Parathyroid adenoma (tissue), 2 donors: ENCODE measurements at regions not wholly inside any gene's neighbourhood (a gene's known extent, or its start where the extent isn't known, plus 50 kb on each side); places are given as distances from the start of the nearest gene placed in this dataset.

Experiments used
- H2AFZ ChIP-seq: fragments of 300-600 bp; sonication (generic); one replicate; pipeline ENCODE4 v1.7.0; 2017; ENCODE audit warnings: antibody characterized with exemption, mild to moderate bottlenecking
- H3K27ac ChIP-seq: fragments of 300-600 bp; sonication (generic); one replicate; pipeline ENCODE4 v1.7.0; 2017
- H3K27me3 ChIP-seq: fragments of 300-600 bp; sonication (generic); one replicate; pipeline ENCODE4 v1.7.0; 2017; ENCODE audit warnings: low read length; ENCODE audit not compliant: control insufficient read depth, insufficient read depth
- H3K36me3 ChIP-seq: fragments of 300-600 bp; sonication (generic); one replicate; pipeline ENCODE4 v1.7.0; 2017; ENCODE audit warnings: low read length; ENCODE audit not compliant: control insufficient read depth, insufficient read depth
- H3K4me1 ChIP-seq: fragments of 300-600 bp; sonication (generic); one replicate; pipeline ENCODE4 v1.7.0; 2017; ENCODE audit warnings: control low read depth
- H3K4me2 ChIP-seq: fragments of 300-600 bp; sonication (generic); one replicate; pipeline ENCODE4 v1.7.0; 2017; ENCODE audit warnings: low read length
- H3K4me3 ChIP-seq: fragments of 300-600 bp; sonication (generic); one replicate; pipeline ENCODE4 v1.7.0; 2017; ENCODE audit warnings: low read depth, low read length
- H3K79me2 ChIP-seq: fragments of 300-600 bp; sonication (generic); one replicate; pipeline ENCODE4 v1.7.0; 2017; ENCODE audit warnings: control low read depth
- H3K9ac ChIP-seq: fragments of 300-600 bp; sonication (generic); one replicate; pipeline ENCODE4 v1.7.0; 2017; ENCODE audit warnings: mild to moderate bottlenecking
- H3K9me3 ChIP-seq: fragments of 300-600 bp; sonication (generic); one replicate; pipeline ENCODE4 v1.7.0; 2017; ENCODE audit warnings: low read length; ENCODE audit not compliant: control insufficient read depth
- TF ChIP-seq, protein P1 (sequence below): fragments of 300-600 bp; sonication (generic); IDR thresholded peaks from one replicate; pipeline ENCODE4 v1.7.0; 2017; ENCODE audit warnings: antibody characterized with exemption, mild to moderate bottlenecking
- donor health status: primary hyperparathyroidism.

DNA sequence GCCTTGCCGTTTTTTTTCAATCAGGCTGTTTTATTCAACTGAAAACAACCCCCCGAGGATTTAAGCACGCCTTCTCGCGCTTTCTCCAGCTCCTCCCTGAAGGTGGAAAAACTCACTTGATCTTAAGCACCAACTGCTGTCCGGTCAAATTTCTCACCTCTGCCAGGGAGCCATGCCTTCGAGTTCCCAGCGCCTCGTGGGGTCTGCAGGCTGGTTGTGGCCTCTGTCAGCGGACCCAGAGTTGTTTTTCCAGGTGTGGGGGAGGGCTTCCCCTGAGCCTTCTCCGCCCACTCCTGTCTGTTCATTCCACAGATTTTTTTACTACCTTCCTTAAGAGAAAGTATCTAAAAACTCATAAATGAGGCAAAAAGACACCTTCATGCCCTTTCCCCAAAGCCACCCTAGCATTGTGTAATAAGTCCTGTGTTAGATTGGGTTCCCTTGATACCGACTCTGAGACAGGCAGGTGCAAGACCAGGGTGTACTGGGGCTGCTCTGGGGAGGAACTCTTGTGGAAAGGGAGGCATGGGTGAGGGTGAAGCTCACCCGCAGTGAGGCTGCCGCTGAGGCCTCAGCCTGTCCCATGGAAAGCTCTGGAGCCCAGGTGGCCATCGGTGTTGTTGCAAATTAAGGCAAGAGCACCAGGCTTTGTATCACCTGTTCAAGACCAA, 101.6 kb downstream of the AXIN2 start:
- no peak overlapping the region for H3K27ac ChIP-seq
- H3K36me3 ChIP-seq: no peaks in the 10 kb centered on the region
- no peak overlapping the region for H3K9ac ChIP-seq
- TF ChIP-seq, protein P1, sequence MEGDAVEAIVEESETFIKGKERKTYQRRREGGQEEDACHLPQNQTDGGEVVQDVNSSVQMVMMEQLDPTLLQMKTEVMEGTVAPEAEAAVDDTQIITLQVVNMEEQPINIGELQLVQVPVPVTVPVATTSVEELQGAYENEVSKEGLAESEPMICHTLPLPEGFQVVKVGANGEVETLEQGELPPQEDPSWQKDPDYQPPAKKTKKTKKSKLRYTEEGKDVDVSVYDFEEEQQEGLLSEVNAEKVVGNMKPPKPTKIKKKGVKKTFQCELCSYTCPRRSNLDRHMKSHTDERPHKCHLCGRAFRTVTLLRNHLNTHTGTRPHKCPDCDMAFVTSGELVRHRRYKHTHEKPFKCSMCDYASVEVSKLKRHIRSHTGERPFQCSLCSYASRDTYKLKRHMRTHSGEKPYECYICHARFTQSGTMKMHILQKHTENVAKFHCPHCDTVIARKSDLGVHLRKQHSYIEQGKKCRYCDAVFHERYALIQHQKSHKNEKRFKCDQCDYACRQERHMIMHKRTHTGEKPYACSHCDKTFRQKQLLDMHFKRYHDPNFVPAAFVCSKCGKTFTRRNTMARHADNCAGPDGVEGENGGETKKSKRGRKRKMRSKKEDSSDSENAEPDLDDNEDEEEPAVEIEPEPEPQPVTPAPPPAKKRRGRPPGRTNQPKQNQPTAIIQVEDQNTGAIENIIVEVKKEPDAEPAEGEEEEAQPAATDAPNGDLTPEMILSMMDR: no peak
- H3K27me3 ChIP-seq: no peaks in the 10 kb centered on the region
- no peaks in the 10 kb centered on the region for H3K79me2 ChIP-seq
- H3K4me3 ChIP-seq: no peak overlapping the region
- no peaks in the 10 kb centered on the region for H3K9me3 ChIP-seq
- no peak overlapping the region for H3K4me2 ChIP-seq
- peaks cover 4% of the 10 kb centered on the region for H3K4me1 ChIP-seq
- H2AFZ ChIP-seq: no peak overlapping the region

DNA sequence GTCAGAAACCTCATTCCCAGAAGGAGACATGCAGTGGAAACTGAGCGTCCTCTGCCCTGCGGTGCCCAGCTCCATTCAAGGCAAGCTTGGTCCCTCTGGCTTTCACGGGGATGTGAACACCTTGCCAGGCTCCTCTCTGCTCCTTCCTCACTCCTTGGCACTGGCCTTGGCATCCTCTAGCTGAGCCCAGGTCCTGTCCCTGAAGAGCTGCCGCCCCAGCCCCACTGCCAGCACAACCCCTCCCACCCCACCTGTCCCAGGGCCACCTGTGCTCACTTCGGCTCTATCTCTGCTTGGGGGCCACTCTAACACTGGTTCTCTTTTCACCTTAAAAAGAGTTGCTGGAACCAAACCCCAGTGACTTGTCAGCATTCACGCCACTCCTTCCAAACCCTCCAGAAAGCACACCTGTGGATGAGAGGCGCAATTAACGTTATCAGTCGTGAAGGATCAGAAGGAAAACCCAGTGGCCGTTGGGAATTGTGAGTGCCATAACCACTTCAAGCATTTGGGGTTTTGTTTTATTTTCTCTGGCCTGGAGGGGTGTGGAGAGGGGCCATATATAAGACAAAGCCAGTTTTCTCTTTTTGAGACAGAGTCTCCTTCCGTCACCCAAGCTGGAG, 103.7 kb downstream of the AXIN2 start:
- Histone ChIP-seq H3K9me3 (no peaks in the 10 kb centered on the region), H3K4me3 (no peak overlapping the region), H3K4me1 (peaks cover 4% of the 10 kb centered on the region), H3K36me3 (no peaks in the 10 kb centered on the region), H3K79me2 (no peaks in the 10 kb centered on the region), H3K27me3 (no peaks in the 10 kb centered on the region), H2AFZ (no peak overlapping the region), H3K27ac (no peak overlapping the region), H3K9ac (no peak overlapping the region), H3K4me2 (no peak overlapping the region)
- TF ChIP-seq, protein P1: no peak

DNA sequence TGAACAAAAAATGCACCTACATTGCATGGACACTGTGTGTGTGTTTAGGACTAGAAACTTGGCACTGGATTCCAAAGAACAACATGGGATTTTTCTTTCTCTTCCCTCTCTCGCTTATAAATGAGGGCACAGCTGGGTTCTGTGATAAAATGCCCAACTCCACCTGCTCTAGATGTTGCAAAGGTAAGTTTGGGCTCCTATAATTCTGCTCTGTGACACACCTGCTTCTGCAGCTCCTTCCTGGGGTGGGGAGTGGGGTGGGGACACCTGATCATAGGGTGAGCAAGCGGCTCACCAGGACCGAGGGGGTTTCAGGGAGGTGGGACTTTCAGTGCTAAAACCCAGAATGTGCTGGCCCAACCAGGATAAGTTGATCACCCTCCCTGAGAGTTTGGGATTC, 104.3 kb downstream of the AXIN2 start:
- TF ChIP-seq, protein P1: no peak
- Histone ChIP-seq H3K36me3 (no peaks in the 10 kb centered on the region), H3K27ac (no peak overlapping the region), H2AFZ (no peak overlapping the region), H3K27me3 (no peaks in the 10 kb centered on the region), H3K4me1 (peaks cover 4% of the 10 kb centered on the region), H3K9me3 (no peaks in the 10 kb centered on the region), H3K9ac (no peak overlapping the region), H3K4me3 (no peak overlapping the region), H3K4me2 (no peak overlapping the region), H3K79me2 (no peaks in the 10 kb centered on the region)

- peaks cover 4% of the 10 kb centered on the region for H3K4me1 ChIP-seq
- H3K27ac ChIP-seq: no peak overlapping the region
- H3K9ac ChIP-seq: no peak overlapping the region
- H2AFZ ChIP-seq: no peak overlapping the region
- TF ChIP-seq, protein P1: no peak
- H3K4me3 ChIP-seq: no peak overlapping the region
- no peaks in the 10 kb centered on the region for H3K79me2 ChIP-seq
- no peak overlapping the region for H3K4me2 ChIP-seq
- H3K36me3 ChIP-seq: no peaks in the 10 kb centered on the region
- H3K27me3 ChIP-seq: no peaks in the 10 kb centered on the region
- H3K9me3 ChIP-seq: no peaks in the 10 kb centered on the region
These were observed 104.9 kb downstream of the AXIN2 start for GRCh38 chr17:65456368-65457151.
